Neural progenitor cell (in vitro differentiated cells): ENCODE measurements at regions not wholly inside any gene's neighbourhood (a gene's known extent, or its start where the extent isn't known, plus 50 kb on each side); places are given as distances from the start of the nearest gene placed in this dataset.

Experiments used
- EZH2 ChIP-seq: fragments of 200-600 bp; sonication (generic); IDR thresholded peaks from 2 replicates; pipeline ENCODE4 v1.6.1; 2017; ENCODE audit warnings: antibody characterized with exemption, mild to moderate bottlenecking, moderate library complexity
- EZH2phosphoT487 ChIP-seq: fragments of 200-600 bp; sonication (generic); IDR thresholded peaks from 2 replicates; pipeline ENCODE4 v1.6.1; 2017; ENCODE audit warnings: antibody characterized with exemption
- TF ChIP-seq, protein P1 (sequence below): fragments of 200-600 bp; sonication (generic); IDR thresholded peaks from 2 replicates; pipeline ENCODE4 v1.5.1; 2017; ENCODE audit warnings: antibody characterized with exemption, mild to moderate bottlenecking

DNA sequence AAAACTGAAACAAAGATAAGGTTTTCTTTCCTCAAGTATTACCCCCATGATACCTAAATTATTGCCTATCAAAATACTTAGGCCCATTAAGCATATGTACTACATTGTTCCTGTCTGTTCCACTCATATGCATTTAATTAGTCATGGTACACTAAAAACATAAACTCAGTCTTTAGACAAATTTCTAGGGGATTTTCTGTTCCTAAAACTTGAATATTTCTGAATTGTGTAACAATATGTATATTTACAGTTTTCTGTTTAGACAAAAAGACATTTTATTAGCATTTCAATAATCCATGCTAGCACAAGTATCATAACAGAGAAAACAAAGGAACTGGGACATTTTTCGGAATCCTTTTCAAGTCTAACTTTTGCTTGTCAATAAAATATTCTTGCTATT is 234.2 kb downstream of the CRPPA start:
- TF ChIP-seq, protein P1, sequence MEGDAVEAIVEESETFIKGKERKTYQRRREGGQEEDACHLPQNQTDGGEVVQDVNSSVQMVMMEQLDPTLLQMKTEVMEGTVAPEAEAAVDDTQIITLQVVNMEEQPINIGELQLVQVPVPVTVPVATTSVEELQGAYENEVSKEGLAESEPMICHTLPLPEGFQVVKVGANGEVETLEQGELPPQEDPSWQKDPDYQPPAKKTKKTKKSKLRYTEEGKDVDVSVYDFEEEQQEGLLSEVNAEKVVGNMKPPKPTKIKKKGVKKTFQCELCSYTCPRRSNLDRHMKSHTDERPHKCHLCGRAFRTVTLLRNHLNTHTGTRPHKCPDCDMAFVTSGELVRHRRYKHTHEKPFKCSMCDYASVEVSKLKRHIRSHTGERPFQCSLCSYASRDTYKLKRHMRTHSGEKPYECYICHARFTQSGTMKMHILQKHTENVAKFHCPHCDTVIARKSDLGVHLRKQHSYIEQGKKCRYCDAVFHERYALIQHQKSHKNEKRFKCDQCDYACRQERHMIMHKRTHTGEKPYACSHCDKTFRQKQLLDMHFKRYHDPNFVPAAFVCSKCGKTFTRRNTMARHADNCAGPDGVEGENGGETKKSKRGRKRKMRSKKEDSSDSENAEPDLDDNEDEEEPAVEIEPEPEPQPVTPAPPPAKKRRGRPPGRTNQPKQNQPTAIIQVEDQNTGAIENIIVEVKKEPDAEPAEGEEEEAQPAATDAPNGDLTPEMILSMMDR = no peak
- TF ChIP-seq EZH2phosphoT487 = no peak
- TF ChIP-seq EZH2 = no peak
